RWPE2 (cell line): ENCODE measurements at regions not wholly inside any gene's neighbourhood (a gene's known extent, or its start where the extent isn't known, plus 50 kb on each side); places are given as distances from the start of the nearest gene placed in this dataset.

Experiments
- ATAC-seq: fragments of 200-7000 bp; cut with Tn5 transposase; 3 replicates; pipeline ENCODE4 v1.9.1; 2021; ENCODE audit warnings: low read depth
- DNase-seq: peaks from one replicate; pipeline ENCODE4 v3.0.0-alpha.2; 2020; ENCODE audit warnings: low spot score
- H3K27ac ChIP-seq: fragments of 450-650 bp; 2 replicates; pipeline ENCODE4 v1.5.1; 2017; ENCODE audit warnings: mild to moderate bottlenecking; ENCODE audit not compliant: poor library complexity, severe bottlenecking
- H3K27me3 ChIP-seq: fragments of 250-450 bp; sonication (Bioruptor Pico); 2 replicates; pipeline ENCODE4 v1.5.1; 2021; ENCODE audit warnings: mild to moderate bottlenecking, moderate library complexity; ENCODE audit not compliant: insufficient read depth, poor library complexity, severe bottlenecking
- H3K36me3 ChIP-seq: fragments of 250-450 bp; sonication (Bioruptor Pico); 2 replicates; pipeline ENCODE4 v1.5.1; 2020; ENCODE audit warnings: low read depth, mild to moderate bottlenecking, moderate library complexity
- H3K4me1 ChIP-seq: fragments of 250-450 bp; sonication (Bioruptor Pico); 2 replicates; pipeline ENCODE4 v1.5.1; 2021; ENCODE audit warnings: mild to moderate bottlenecking, moderate library complexity; ENCODE audit not compliant: insufficient read depth, poor library complexity, severe bottlenecking
- H3K4me3 ChIP-seq: fragments of 250-450 bp; sonication (Bioruptor Pico); 2 replicates; pipeline ENCODE4 v1.5.1; 2021; ENCODE audit warnings: mild to moderate bottlenecking, moderate library complexity; ENCODE audit not compliant: severe bottlenecking
- H3K9me3 ChIP-seq: fragments of 250-450 bp; sonication (Bioruptor Pico); 2 replicates; pipeline ENCODE4 v1.5.1; 2021; ENCODE audit warnings: mild to moderate bottlenecking, moderate library complexity; ENCODE audit not compliant: severe bottlenecking
- TF ChIP-seq, protein P1 (sequence below): fragments of 450-650 bp; IDR thresholded peaks from one replicate; pipeline ENCODE4 v1.5.1; 2017; ENCODE audit warnings: mild to moderate bottlenecking, moderate library complexity; ENCODE audit not compliant: poor library complexity, severe bottlenecking

DNA sequence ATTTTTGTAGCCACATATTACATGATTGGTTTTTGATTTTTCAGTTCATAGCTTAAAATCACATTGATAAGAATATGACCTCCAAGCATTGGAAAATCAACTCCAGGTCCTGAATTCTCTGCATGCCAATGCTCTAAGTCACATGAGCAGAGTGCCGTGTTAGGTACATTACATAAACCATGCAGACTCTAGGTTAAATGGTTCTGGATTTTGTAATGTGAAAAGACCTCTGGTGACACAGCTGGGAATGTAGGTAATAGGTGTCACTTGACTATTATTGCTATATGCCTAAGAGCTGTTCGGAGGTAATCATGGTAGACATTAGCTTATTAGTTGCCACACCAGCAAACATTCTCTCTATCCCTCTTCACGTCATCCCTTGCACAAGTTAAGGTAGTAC is 231.1 kb upstream of the SALL1 start:
- Histone ChIP-seq H3K27me3 (no peaks in the 10 kb centered on the region), H3K27ac (no peak overlapping the region), H3K36me3 (no peaks in the 10 kb centered on the region), H3K4me1 (peaks cover 7% of the 10 kb centered on the region), H3K4me3 (no peak overlapping the region), H3K9me3 (no peaks in the 10 kb centered on the region)
- no peak for ATAC-seq
- DNase-seq = no peak
- TF ChIP-seq, protein P1, sequence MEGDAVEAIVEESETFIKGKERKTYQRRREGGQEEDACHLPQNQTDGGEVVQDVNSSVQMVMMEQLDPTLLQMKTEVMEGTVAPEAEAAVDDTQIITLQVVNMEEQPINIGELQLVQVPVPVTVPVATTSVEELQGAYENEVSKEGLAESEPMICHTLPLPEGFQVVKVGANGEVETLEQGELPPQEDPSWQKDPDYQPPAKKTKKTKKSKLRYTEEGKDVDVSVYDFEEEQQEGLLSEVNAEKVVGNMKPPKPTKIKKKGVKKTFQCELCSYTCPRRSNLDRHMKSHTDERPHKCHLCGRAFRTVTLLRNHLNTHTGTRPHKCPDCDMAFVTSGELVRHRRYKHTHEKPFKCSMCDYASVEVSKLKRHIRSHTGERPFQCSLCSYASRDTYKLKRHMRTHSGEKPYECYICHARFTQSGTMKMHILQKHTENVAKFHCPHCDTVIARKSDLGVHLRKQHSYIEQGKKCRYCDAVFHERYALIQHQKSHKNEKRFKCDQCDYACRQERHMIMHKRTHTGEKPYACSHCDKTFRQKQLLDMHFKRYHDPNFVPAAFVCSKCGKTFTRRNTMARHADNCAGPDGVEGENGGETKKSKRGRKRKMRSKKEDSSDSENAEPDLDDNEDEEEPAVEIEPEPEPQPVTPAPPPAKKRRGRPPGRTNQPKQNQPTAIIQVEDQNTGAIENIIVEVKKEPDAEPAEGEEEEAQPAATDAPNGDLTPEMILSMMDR = no peak

DNA sequence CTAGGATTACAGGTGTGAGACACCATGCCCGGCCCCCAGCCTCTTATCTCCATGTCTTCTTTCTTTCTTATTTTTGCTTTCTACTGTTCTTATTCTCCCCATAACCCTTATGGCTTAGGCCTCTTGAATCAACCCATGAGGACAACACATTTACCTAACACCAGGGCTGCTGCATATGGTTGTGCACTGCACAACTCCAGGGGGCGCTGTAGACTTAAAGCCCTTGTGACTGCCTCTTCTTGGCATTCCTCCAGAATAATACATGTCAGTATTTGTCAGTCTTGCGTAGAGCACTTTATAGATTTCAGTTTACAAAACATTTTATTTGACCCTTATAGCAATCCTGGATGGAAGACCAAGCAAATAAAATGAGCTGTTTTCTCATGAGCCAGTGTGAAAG is 225.0 kb upstream of the SALL1 start:
- H3K4me1 ChIP-seq = no peaks in the 10 kb centered on the region
- no peaks in the 10 kb centered on the region for H3K27me3 ChIP-seq
- no peak overlapping the region for H3K27ac ChIP-seq
- no peak overlapping the region for H3K4me3 ChIP-seq
- TF ChIP-seq, protein P1 = no peak
- DNase-seq = no peak
- no peaks in the 10 kb centered on the region for H3K36me3 ChIP-seq
- H3K9me3 ChIP-seq = no peaks in the 10 kb centered on the region
- ATAC-seq = no peak

DNA sequence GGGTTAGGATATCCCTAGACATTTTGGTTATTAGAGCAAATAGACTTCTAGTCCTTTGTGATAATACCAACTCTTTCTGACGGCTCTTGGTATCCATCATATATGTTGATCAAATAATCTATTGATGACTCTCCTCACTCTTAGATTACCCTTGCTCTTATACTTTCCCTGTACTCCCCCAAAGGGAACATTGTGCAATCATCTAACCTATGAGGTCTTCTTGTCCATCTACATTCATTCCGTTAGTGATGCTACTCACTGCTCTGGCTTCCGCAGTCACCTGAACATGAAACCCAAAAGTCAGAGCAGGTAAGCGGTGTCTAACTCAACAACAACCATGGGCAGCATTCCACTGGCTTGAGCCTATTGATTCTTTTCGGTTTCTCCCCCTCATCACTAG is 223.7 kb upstream of the SALL1 start:
- Histone ChIP-seq H3K36me3 (no peaks in the 10 kb centered on the region), H3K4me3 (no peak overlapping the region), H3K27me3 (no peaks in the 10 kb centered on the region), H3K4me1 (no peaks in the 10 kb centered on the region), H3K9me3 (no peaks in the 10 kb centered on the region), H3K27ac (no peak overlapping the region)
- DNase-seq = no peak
- TF ChIP-seq, protein P1 = no peak
- ATAC-seq = no peak

DNA sequence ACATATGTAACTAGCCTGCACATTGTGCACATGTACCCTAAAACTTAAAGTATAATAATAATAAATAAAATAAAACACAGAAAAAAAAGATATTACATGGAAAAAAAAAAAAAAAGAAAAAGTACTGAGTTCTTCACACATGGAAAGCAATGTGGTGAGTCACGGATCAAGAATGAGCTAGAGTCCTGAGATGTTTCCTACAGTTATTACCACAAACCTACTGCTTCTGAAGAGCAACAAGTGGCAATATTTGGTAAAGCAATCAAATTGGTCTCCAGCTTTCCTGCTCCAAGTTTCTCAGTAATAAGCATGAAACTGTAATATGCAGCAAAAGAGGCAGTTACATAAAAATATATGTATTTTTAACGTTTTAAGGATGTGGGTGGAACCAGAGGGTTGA is 223.3 kb upstream of the SALL1 start:
- Histone ChIP-seq H3K27ac (no peak overlapping the region), H3K9me3 (no peaks in the 10 kb centered on the region), H3K36me3 (no peaks in the 10 kb centered on the region), H3K27me3 (no peaks in the 10 kb centered on the region), H3K4me1 (no peaks in the 10 kb centered on the region), H3K4me3 (no peak overlapping the region)
- DNase-seq (no peak), ATAC-seq (peak; percentile 66; the same call in 2 of the 3 replicates)
- TF ChIP-seq, protein P1 = no peak

DNA sequence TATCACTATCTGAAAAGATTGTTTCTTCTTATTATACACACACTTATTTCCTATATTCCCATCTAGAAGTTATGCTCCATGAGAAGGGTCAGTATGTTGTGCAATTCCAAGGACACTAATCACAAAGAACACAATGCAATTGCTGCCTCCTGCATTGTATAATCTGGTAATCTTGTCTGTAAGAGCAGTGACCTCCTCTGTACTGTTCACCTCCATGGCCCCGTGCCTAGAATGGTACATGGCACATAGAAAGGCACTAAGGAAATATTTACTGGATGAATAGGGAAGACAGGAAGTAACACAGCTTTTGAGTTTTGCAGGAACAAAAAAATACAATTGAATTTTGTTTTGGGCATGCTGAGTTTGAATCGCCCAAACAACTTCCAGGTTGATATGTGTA is 214.6 kb upstream of the SALL1 start:
- Histone ChIP-seq H3K9me3 (no peaks in the 10 kb centered on the region), H3K27ac (no peak overlapping the region), H3K4me3 (no peak overlapping the region), H3K4me1 (no peaks in the 10 kb centered on the region), H3K36me3 (no peaks in the 10 kb centered on the region), H3K27me3 (no peaks in the 10 kb centered on the region)
- DNase-seq (no peak), ATAC-seq (no peak)
- TF ChIP-seq, protein P1 = no peak
